ENCODE measurements at regions not wholly inside any gene's neighbourhood (a gene's known extent, or its start where the extent isn't known, plus 50 kb on each side); places are given as distances from the start of the nearest gene placed in this dataset.

- DNase-seq, result no peak
Observed at GRCh38 chr1:67991546-67991945, 58.9 kb downstream of the DIRAS3 start.

GRCh38 chr1:67988066-67988465 is 62.4 kb downstream of the DIRAS3 start:
- no peak for DNase-seq

GRCh38 chr1:67987046-67987799 is 63.2 kb downstream of the DIRAS3 start:
- no peak for DNase-seq

GRCh38 chr1:67983867-67984266 is 66.6 kb downstream of the DIRAS3 start:
- DNase-seq, result no peak

- no peak for DNase-seq
Observed at GRCh38 chr1:67980028-67980427, 70.4 kb downstream of the DIRAS3 start.

GRCh38 chr1:67979532-67979931 is 70.9 kb downstream of the DIRAS3 start:
- DNase-seq, result no peak

- no peak for DNase-seq
Observed at GRCh38 chr1:67978890-67979516, 71.4 kb downstream of the DIRAS3 start.

- no peak for DNase-seq
Observed at GRCh38 chr1:67977756-67978155, 72.7 kb downstream of the DIRAS3 start.

- no peak for DNase-seq
Observed at GRCh38 chr1:67973051-67973450, 77.4 kb downstream of the DIRAS3 start.

GRCh38 chr1:67970088-67970487 is 80.3 kb downstream of the DIRAS3 start:
- no peak for DNase-seq

GRCh38 chr1:67969446-67969845 is 81.0 kb downstream of the DIRAS3 start:
- DNase-seq, result no peak

- no peak for DNase-seq
Observed at GRCh38 chr1:67966666-67967009, 83.8 kb downstream of the DIRAS3 start.

GRCh38 chr1:67965995-67966665 is 84.3 kb downstream of the DIRAS3 start:
- DNase-seq, result no peak

- DNase-seq, result no peak
Observed at GRCh38 chr1:67963263-67963662, 87.2 kb downstream of the DIRAS3 start.

- DNase-seq, result no peak
Observed at GRCh38 chr1:67960766-67961165, 89.7 kb downstream of the DIRAS3 start.

- no peak for DNase-seq
Observed at GRCh38 chr1:67958472-67958871, 92.0 kb downstream of the DIRAS3 start.

- no peak for DNase-seq
Observed at GRCh38 chr1:67957066-67957465, 93.4 kb downstream of the DIRAS3 start.

GRCh38 chr1:67956116-67956515 is 94.3 kb downstream of the DIRAS3 start:
- DNase-seq, result no peak

GRCh38 chr1:67955591-67955990 is 94.8 kb downstream of the DIRAS3 start:
- DNase-seq, result no peak

- DNase-seq, result no peak
Observed at GRCh38 chr1:67953301-67953700, 97.1 kb downstream of the DIRAS3 start.

GRCh38 chr1:67952071-67952470 is 98.4 kb downstream of the DIRAS3 start:
- DNase-seq, result no peak

GRCh38 chr1:67951014-67951413 is 99.4 kb downstream of the DIRAS3 start:
- DNase-seq, result no peak

GRCh38 chr1:67948151-67949080 is 102.0 kb downstream of the DIRAS3 start:
- no peak for DNase-seq

Measured in NCI-H345 (cell line).